Activated B cell treated with CpG ODN at 0.5 μM for 24 hours (primary cell): ENCODE measurements at regions not wholly inside any gene's neighbourhood (a gene's known extent, or its start where the extent isn't known, plus 50 kb on each side); places are given as distances from the start of the nearest gene placed in this dataset.

ENCODE experiments used
- ATAC-seq: fragments of 200-7000 bp; cut with Tn5 transposase; one replicate; pipeline ENCODE4 v1.10.0; 2021; ENCODE audit warnings: low read depth, mild to moderate bottlenecking, moderate library complexity
- CTCF ChIA-PET: fragments of 350-600 bp; sonication (Branson Sonifier 250); formaldehyde crosslinking; loops from one replicate; lab custom pipeline; 2021; ENCODE audit warnings: antibody characterized with exemption; lab: Charles Lee
- POLR2A ChIA-PET: fragments of 350-600 bp; sonication (Branson Sonifier 250); formaldehyde crosslinking; loops from one replicate; lab custom pipeline; 2021; ENCODE audit warnings: antibody characterized with exemption; lab: Charles Lee
- DNase-seq: peaks from one replicate; pipeline ENCODE4 v3.0.0; 2022
- H3K27ac Mint-ChIP-seq: one replicate; pipeline ENCODE4 v1.8.0; 2020; ENCODE audit warnings: mixed read lengths
- H3K27me3 Mint-ChIP-seq: one replicate; pipeline ENCODE4 v1.8.0; 2021; ENCODE audit warnings: mixed read lengths
- H3K36me3 Mint-ChIP-seq: one replicate; pipeline ENCODE4 v1.8.0; 2021; ENCODE audit warnings: low read depth, mixed read lengths
- H3K4me1 Mint-ChIP-seq: one replicate; pipeline ENCODE4 v1.8.0; 2021; ENCODE audit warnings: mixed read lengths
- H3K4me3 Mint-ChIP-seq: one replicate; pipeline ENCODE4 v1.8.0; 2020; ENCODE audit warnings: mild to moderate bottlenecking, mixed read lengths
- H3K9me3 Mint-ChIP-seq: one replicate; pipeline ENCODE4 v1.8.0; 2020; ENCODE audit warnings: mixed read lengths
- CTCF ChIP-seq: fragments of 200-600 bp; IDR thresholded peaks from one replicate; pipeline ENCODE4 v1.8.0; 2022; ENCODE audit warnings: antibody characterized with exemption, mild to moderate bottlenecking
- intact Hi-C: fragments of 100-400 bp; cut with micrococcal nuclease; formaldehyde crosslinking; loops from one replicate; pipeline ENCODE4 v1.15.1; 2024

- H3K4me1 Mint-ChIP-seq, result no peaks in the 10 kb centered on the region
- DNase-seq (no peak), ATAC-seq (no peak)
- no peak overlapping the region for H3K27ac Mint-ChIP-seq
- H3K27me3 Mint-ChIP-seq, result no peaks in the 10 kb centered on the region
- peaks cover 3% of the 10 kb centered on the region for H3K9me3 Mint-ChIP-seq
- no peaks in the 10 kb centered on the region for H3K36me3 Mint-ChIP-seq
- ChIA-PET CTCF (no interaction called here), POLR2A (no interaction called here)
- no peak overlapping the region for H3K4me3 Mint-ChIP-seq
- intact Hi-C loops, result no loop called here
- TF ChIP-seq CTCF, result no peak
Observed at GRCh38 chr5:121744577-121744976, 107.1 kb upstream of the FTMT start.

GRCh38 chr5:121745407-121745806 lies 106.3 kb upstream of the FTMT start:
- no peaks in the 10 kb centered on the region for H3K4me1 Mint-ChIP-seq
- no peak overlapping the region for H3K4me3 Mint-ChIP-seq
- ChIA-PET CTCF (no interaction called here), POLR2A (no interaction called here)
- no peaks in the 10 kb centered on the region for H3K27me3 Mint-ChIP-seq
- no peaks in the 10 kb centered on the region for H3K36me3 Mint-ChIP-seq
- no peak overlapping the region for H3K27ac Mint-ChIP-seq
- ATAC-seq, result no peak
- peaks cover 3% of the 10 kb centered on the region for H3K9me3 Mint-ChIP-seq
- no peak for DNase-seq
- intact Hi-C loops, result no loop called here
- no peak for TF ChIP-seq CTCF

- intact Hi-C loops, result no loop called here
- DNase-seq (no peak), ATAC-seq (no peak)
- no peak overlapping the region for H3K27ac Mint-ChIP-seq
- no peak overlapping the region for H3K4me3 Mint-ChIP-seq
- no peaks in the 10 kb centered on the region for H3K36me3 Mint-ChIP-seq
- ChIA-PET CTCF (no interaction called here), POLR2A (no interaction called here)
- TF ChIP-seq CTCF, result no peak
- no peaks in the 10 kb centered on the region for H3K4me1 Mint-ChIP-seq
- no peaks in the 10 kb centered on the region for H3K27me3 Mint-ChIP-seq
- H3K9me3 Mint-ChIP-seq, result no peaks in the 10 kb centered on the region
Observed at GRCh38 chr5:121746763-121747162, 104.9 kb upstream of the FTMT start.

GRCh38 chr5:121748686-121749085 lies 103.0 kb upstream of the FTMT start:
- H3K36me3 Mint-ChIP-seq, result no peaks in the 10 kb centered on the region
- intact Hi-C loops, result no loop called here

GRCh38 chr5:121752149-121752548 lies 99.5 kb upstream of the FTMT start:
- CTCF ChIA-PET, result no interaction called here
- TF ChIP-seq CTCF, result no peak
- Mint-ChIP-seq H3K27me3 (no peaks in the 10 kb centered on the region), H3K36me3 (no peaks in the 10 kb centered on the region), H3K4me1 (no peaks in the 10 kb centered on the region), H3K27ac (no peak overlapping the region), H3K9me3 (no peaks in the 10 kb centered on the region), H3K4me3 (no peak overlapping the region)
- POLR2A ChIA-PET, result no interaction called here
- ATAC-seq (no peak), DNase-seq (no peak)
- intact Hi-C loops, result no loop called here

More at GRCh38 chr5:121748686-121749085, 103.0 kb upstream of the FTMT start:
- H3K4me3 Mint-ChIP-seq, result no peak overlapping the region
- H3K9me3 Mint-ChIP-seq, result no peaks in the 10 kb centered on the region
- DNase-seq (no peak), ATAC-seq (no peak)
- CTCF ChIA-PET, result no interaction called here
- no peaks in the 10 kb centered on the region for H3K27me3 Mint-ChIP-seq
- POLR2A ChIA-PET, result no interaction called here
- no peak overlapping the region for H3K27ac Mint-ChIP-seq
- no peak for TF ChIP-seq CTCF
- H3K4me1 Mint-ChIP-seq, result no peaks in the 10 kb centered on the region
